Activated CD4-positive, alpha-beta memory T cell treated with anti-CD3 and anti-CD28 coated beads, Interleukin-2, amount 10 ng/mL, durations not matched to agents 7 days and 5 days (primary cell): ENCODE measurements at regions not wholly inside any gene's neighbourhood (a gene's known extent, or its start where the extent isn't known, plus 50 kb on each side); places are given as distances from the start of the nearest gene placed in this dataset.

ENCODE experiments used
- CTCF ChIA-PET: fragments of 350-600 bp; sonication (Branson Sonifier 250); formaldehyde crosslinking; loops from one replicate; lab custom pipeline; 2021; ENCODE audit warnings: antibody characterized with exemption, inconsistent platforms; lab: Charles Lee
- POLR2A ChIA-PET: fragments of 350-600 bp; sonication (Branson Sonifier 250); formaldehyde crosslinking; loops from one replicate; lab custom pipeline; 2021; ENCODE audit warnings: antibody characterized with exemption; lab: Charles Lee
- DNase-seq: peaks from one replicate; pipeline ENCODE4 v3.0.0-alpha.2; 2020
- H3K27ac Mint-ChIP-seq: one replicate; pipeline ENCODE4 v1.8.0; 2021; ENCODE audit warnings: mild to moderate bottlenecking, mixed read lengths
- H3K27me3 Mint-ChIP-seq: one replicate; pipeline ENCODE4 v1.8.0; 2021; ENCODE audit warnings: mixed read lengths
- H3K36me3 Mint-ChIP-seq: one replicate; pipeline ENCODE4 v1.8.0; 2021; ENCODE audit warnings: low read depth, mixed read lengths
- H3K4me1 Mint-ChIP-seq: one replicate; pipeline ENCODE4 v1.8.0; 2021; ENCODE audit warnings: mixed read lengths
- H3K4me3 Mint-ChIP-seq: one replicate; pipeline ENCODE4 v1.8.0; 2021; ENCODE audit warnings: mild to moderate bottlenecking, mixed read lengths
- H3K9me3 Mint-ChIP-seq: one replicate; pipeline ENCODE4 v1.8.0; 2021; ENCODE audit warnings: mixed read lengths

- no peak for DNase-seq
Measured at GRCh38 chr11:107250017-107250416, 207.6 kb downstream of the CWF19L2 start.

GRCh38 chr11:107249054-107249453 is 208.6 kb downstream of the CWF19L2 start:
- Mint-ChIP-seq H3K9me3 (no peaks in the 10 kb centered on the region), H3K4me1 (no peaks in the 10 kb centered on the region), H3K27me3 (no peaks in the 10 kb centered on the region), H3K36me3 (no peaks in the 10 kb centered on the region), H3K27ac (no peak overlapping the region), H3K4me3 (no peak overlapping the region)
- ChIA-PET POLR2A (no interaction called here), CTCF (no interaction called here)
- DNase-seq: no peak

More at GRCh38 chr11:107250017-107250416, 207.6 kb downstream of the CWF19L2 start:
- no peak overlapping the region for H3K27ac Mint-ChIP-seq
- H3K36me3 Mint-ChIP-seq: no peaks in the 10 kb centered on the region
- POLR2A ChIA-PET: no interaction called here
- H3K27me3 Mint-ChIP-seq: no peaks in the 10 kb centered on the region
- CTCF ChIA-PET: no interaction called here
- H3K4me3 Mint-ChIP-seq: no peak overlapping the region
- H3K4me1 Mint-ChIP-seq: no peaks in the 10 kb centered on the region
- H3K9me3 Mint-ChIP-seq: no peaks in the 10 kb centered on the region

- CTCF ChIA-PET: interaction anchor here (0.9 kb wide), 1 partner anchor 524 kb away, joined by 3 read pairs; no protein-coding TSS in a partner anchor
- Mint-ChIP-seq H3K4me3 (no peak overlapping the region), H3K27ac (no peak overlapping the region), H3K9me3 (no peaks in the 10 kb centered on the region), H3K36me3 (no peaks in the 10 kb centered on the region), H3K4me1 (no peaks in the 10 kb centered on the region), H3K27me3 (no peaks in the 10 kb centered on the region)
- POLR2A ChIA-PET: no interaction called here
- DNase-seq: no peak
Measured at GRCh38 chr11:107247167-107247861, 210.3 kb downstream of the CWF19L2 start.

- no peak overlapping the region for H3K27ac Mint-ChIP-seq
Measured at GRCh38 chr11:107243929-107244328, 213.7 kb downstream of the CWF19L2 start.

GRCh38 chr11:107232451-107232850 is 214.2 kb upstream of the GUCY1A2 start:
- no peak for DNase-seq
- Mint-ChIP-seq H3K4me1 (no peaks in the 10 kb centered on the region), H3K36me3 (no peaks in the 10 kb centered on the region), H3K4me3 (no peak overlapping the region), H3K27me3 (no peaks in the 10 kb centered on the region), H3K9me3 (no peaks in the 10 kb centered on the region), H3K27ac (no peak overlapping the region)
- ChIA-PET CTCF (no interaction called here), POLR2A (no interaction called here)

More at GRCh38 chr11:107243929-107244328, 213.7 kb downstream of the CWF19L2 start:
- Mint-ChIP-seq H3K36me3 (no peaks in the 10 kb centered on the region), H3K4me3 (no peak overlapping the region), H3K4me1 (no peaks in the 10 kb centered on the region), H3K9me3 (no peaks in the 10 kb centered on the region), H3K27me3 (no peaks in the 10 kb centered on the region)
- CTCF ChIA-PET: no interaction called here
- POLR2A ChIA-PET: no interaction called here
- DNase-seq: no peak

GRCh38 chr11:107224836-107225235 is 206.6 kb upstream of the GUCY1A2 start:
- CTCF ChIA-PET: no interaction called here
- no peaks in the 10 kb centered on the region for H3K4me1 Mint-ChIP-seq
- POLR2A ChIA-PET: no interaction called here
- no peak overlapping the region for H3K4me3 Mint-ChIP-seq
- no peaks in the 10 kb centered on the region for H3K9me3 Mint-ChIP-seq
- no peaks in the 10 kb centered on the region for H3K27me3 Mint-ChIP-seq
- no peak for DNase-seq
- H3K36me3 Mint-ChIP-seq: no peaks in the 10 kb centered on the region
- H3K27ac Mint-ChIP-seq: no peak overlapping the region

GRCh38 chr11:107222916-107223460 is 204.7 kb upstream of the GUCY1A2 start:
- no peaks in the 10 kb centered on the region for H3K27me3 Mint-ChIP-seq
- no peaks in the 10 kb centered on the region for H3K36me3 Mint-ChIP-seq
- no peak overlapping the region for H3K27ac Mint-ChIP-seq
- no peaks in the 10 kb centered on the region for H3K9me3 Mint-ChIP-seq
- no peak for DNase-seq
- ChIA-PET POLR2A (no interaction called here), CTCF (no interaction called here)
- no peak overlapping the region for H3K4me3 Mint-ChIP-seq
- no peaks in the 10 kb centered on the region for H3K4me1 Mint-ChIP-seq

GRCh38 chr11:107222431-107222830 is 204.2 kb upstream of the GUCY1A2 start:
- H3K27ac Mint-ChIP-seq: no peak overlapping the region
- no peak overlapping the region for H3K4me3 Mint-ChIP-seq
- H3K27me3 Mint-ChIP-seq: no peaks in the 10 kb centered on the region
- H3K36me3 Mint-ChIP-seq: no peaks in the 10 kb centered on the region
- H3K9me3 Mint-ChIP-seq: no peaks in the 10 kb centered on the region
- DNase-seq: no peak
- CTCF ChIA-PET: no interaction called here
- POLR2A ChIA-PET: no interaction called here
- no peaks in the 10 kb centered on the region for H3K4me1 Mint-ChIP-seq

- Mint-ChIP-seq H3K9me3 (no peaks in the 10 kb centered on the region), H3K36me3 (no peaks in the 10 kb centered on the region), H3K27ac (no peak overlapping the region), H3K27me3 (no peaks in the 10 kb centered on the region), H3K4me1 (no peaks in the 10 kb centered on the region), H3K4me3 (no peak overlapping the region)
- POLR2A ChIA-PET: no interaction called here
- CTCF ChIA-PET: no interaction called here
- DNase-seq: no peak
Measured at GRCh38 chr11:107221748-107222285, 203.5 kb upstream of the GUCY1A2 start.

- ChIA-PET CTCF (no interaction called here), POLR2A (no interaction called here)
- H3K4me1 Mint-ChIP-seq: no peaks in the 10 kb centered on the region
- no peaks in the 10 kb centered on the region for H3K27me3 Mint-ChIP-seq
- no peaks in the 10 kb centered on the region for H3K36me3 Mint-ChIP-seq
- no peak overlapping the region for H3K4me3 Mint-ChIP-seq
- DNase-seq: no peak
- no peak overlapping the region for H3K27ac Mint-ChIP-seq
- H3K9me3 Mint-ChIP-seq: no peaks in the 10 kb centered on the region
Measured at GRCh38 chr11:107218123-107219013, 200.1 kb upstream of the GUCY1A2 start.

GRCh38 chr11:107217444-107217843 is 199.2 kb upstream of the GUCY1A2 start:
- POLR2A ChIA-PET: no interaction called here
- DNase-seq: no peak
- Mint-ChIP-seq H3K27ac (no peak overlapping the region), H3K4me3 (no peak overlapping the region), H3K4me1 (no peaks in the 10 kb centered on the region), H3K27me3 (no peaks in the 10 kb centered on the region), H3K9me3 (no peaks in the 10 kb centered on the region), H3K36me3 (no peaks in the 10 kb centered on the region)
- CTCF ChIA-PET: no interaction called here

GRCh38 chr11:107215010-107215409 is 196.7 kb upstream of the GUCY1A2 start:
- ChIA-PET POLR2A (no interaction called here), CTCF (no interaction called here)
- Mint-ChIP-seq H3K4me3 (no peak overlapping the region), H3K27me3 (no peaks in the 10 kb centered on the region), H3K9me3 (no peaks in the 10 kb centered on the region), H3K4me1 (no peaks in the 10 kb centered on the region), H3K36me3 (no peaks in the 10 kb centered on the region), H3K27ac (no peak overlapping the region)
- no peak for DNase-seq

- H3K27ac Mint-ChIP-seq: no peak overlapping the region
- H3K4me1 Mint-ChIP-seq: no peaks in the 10 kb centered on the region
- POLR2A ChIA-PET: no interaction called here
- H3K27me3 Mint-ChIP-seq: no peaks in the 10 kb centered on the region
- H3K36me3 Mint-ChIP-seq: no peaks in the 10 kb centered on the region
- H3K4me3 Mint-ChIP-seq: no peak overlapping the region
- DNase-seq: no peak
- H3K9me3 Mint-ChIP-seq: peaks cover 4% of the 10 kb centered on the region
- CTCF ChIA-PET: no interaction called here
Measured at GRCh38 chr11:107203656-107204055, 185.4 kb upstream of the GUCY1A2 start.
